Endothelial cell (in vitro differentiated cells): ENCODE measurements at regions not wholly inside any gene's neighbourhood (a gene's known extent, or its start where the extent isn't known, plus 50 kb on each side); places are given as distances from the start of the nearest gene placed in this dataset.

Source experiments
- DNase-seq: peaks from one replicate; pipeline ENCODE4 v3.0.0; 2021; ENCODE audit warnings: low spot score
- H3K27ac Mint-ChIP-seq: one replicate; pipeline ENCODE4 v1.8.0; 2021; ENCODE audit warnings: mixed read lengths, inconsistent platforms; ENCODE audit not compliant: unreplicated experiment
- H3K27me3 Mint-ChIP-seq: one replicate; pipeline ENCODE4 v1.8.0; 2021; ENCODE audit warnings: mild to moderate bottlenecking, moderate library complexity, mixed read lengths, inconsistent platforms; ENCODE audit not compliant: unreplicated experiment
- H3K36me3 Mint-ChIP-seq: one replicate; pipeline ENCODE4 v1.8.0; 2021; ENCODE audit warnings: mild to moderate bottlenecking, low read depth, mixed read lengths, inconsistent platforms; ENCODE audit not compliant: unreplicated experiment
- H3K4me1 Mint-ChIP-seq: one replicate; pipeline ENCODE4 v1.8.0; 2021; ENCODE audit warnings: mild to moderate bottlenecking, mixed read lengths, inconsistent platforms; ENCODE audit not compliant: unreplicated experiment
- H3K4me3 Mint-ChIP-seq: one replicate; pipeline ENCODE4 v1.8.0; 2021; ENCODE audit warnings: mild to moderate bottlenecking, mixed read lengths, inconsistent platforms; ENCODE audit not compliant: unreplicated experiment
- H3K9me3 Mint-ChIP-seq: one replicate; pipeline ENCODE4 v1.8.0; 2021; ENCODE audit warnings: mixed read lengths, inconsistent platforms; ENCODE audit not compliant: unreplicated experiment
- CTCF ChIP-seq: fragments of 200-600 bp; sonication (generic); IDR thresholded peaks from one replicate; pipeline ENCODE4 v1.5.0; 2021; ENCODE audit warnings: antibody characterized with exemption; ENCODE audit not compliant: unreplicated experiment

DNA sequence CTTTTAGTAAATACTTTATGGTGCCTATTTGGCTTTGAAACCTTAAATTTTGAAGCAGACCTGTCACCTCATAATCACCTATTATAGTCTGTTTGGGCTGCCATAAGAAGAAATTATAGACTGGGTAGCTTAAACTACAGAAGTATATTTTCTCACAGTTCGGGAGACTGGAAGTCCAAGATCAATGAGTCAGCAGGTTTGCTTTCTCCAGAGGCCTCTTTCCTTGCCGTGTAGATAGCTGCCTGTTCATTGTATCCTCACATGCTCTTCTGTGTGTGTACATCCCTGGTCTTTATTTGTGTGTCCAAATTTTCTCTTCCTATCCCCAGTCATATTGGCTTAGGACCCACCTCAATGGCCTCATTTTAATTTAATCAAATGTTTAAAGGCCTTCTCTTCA is 518.2 kb downstream of the ADGRL2 start:
- no peak for TF ChIP-seq CTCF
- no peak for DNase-seq
- no peak overlapping the region for H3K27ac Mint-ChIP-seq
- H3K27me3 Mint-ChIP-seq = no peaks in the 10 kb centered on the region
- no peaks in the 10 kb centered on the region for H3K9me3 Mint-ChIP-seq
- H3K4me1 Mint-ChIP-seq = no peaks in the 10 kb centered on the region
- H3K36me3 Mint-ChIP-seq = no peaks in the 10 kb centered on the region
- no peak overlapping the region for H3K4me3 Mint-ChIP-seq

GRCh38 chr1:82318265-82318664 is 517.5 kb downstream of the ADGRL2 start:
- no peak for TF ChIP-seq CTCF
- no peak for DNase-seq
- Mint-ChIP-seq H3K27me3 (no peaks in the 10 kb centered on the region), H3K36me3 (no peaks in the 10 kb centered on the region), H3K27ac (no peak overlapping the region), H3K4me1 (no peaks in the 10 kb centered on the region), H3K9me3 (no peaks in the 10 kb centered on the region), H3K4me3 (no peak overlapping the region)

- no peak for TF ChIP-seq CTCF
- Mint-ChIP-seq H3K27me3 (no peaks in the 10 kb centered on the region), H3K9me3 (no peaks in the 10 kb centered on the region), H3K4me3 (no peak overlapping the region), H3K27ac (no peak overlapping the region), H3K36me3 (no peaks in the 10 kb centered on the region), H3K4me1 (no peaks in the 10 kb centered on the region)
- no peak for DNase-seq
Measured at GRCh38 chr1:82317671-82318070, 516.9 kb downstream of the ADGRL2 start.

GRCh38 chr1:82299656-82300055 is 498.9 kb downstream of the ADGRL2 start:
- H3K4me1 Mint-ChIP-seq = no peaks in the 10 kb centered on the region
- no peaks in the 10 kb centered on the region for H3K9me3 Mint-ChIP-seq
- no peak for DNase-seq
- no peaks in the 10 kb centered on the region for H3K36me3 Mint-ChIP-seq
- no peak overlapping the region for H3K4me3 Mint-ChIP-seq
- H3K27ac Mint-ChIP-seq = no peak overlapping the region
- TF ChIP-seq CTCF = no peak
- H3K27me3 Mint-ChIP-seq = no peaks in the 10 kb centered on the region

DNA sequence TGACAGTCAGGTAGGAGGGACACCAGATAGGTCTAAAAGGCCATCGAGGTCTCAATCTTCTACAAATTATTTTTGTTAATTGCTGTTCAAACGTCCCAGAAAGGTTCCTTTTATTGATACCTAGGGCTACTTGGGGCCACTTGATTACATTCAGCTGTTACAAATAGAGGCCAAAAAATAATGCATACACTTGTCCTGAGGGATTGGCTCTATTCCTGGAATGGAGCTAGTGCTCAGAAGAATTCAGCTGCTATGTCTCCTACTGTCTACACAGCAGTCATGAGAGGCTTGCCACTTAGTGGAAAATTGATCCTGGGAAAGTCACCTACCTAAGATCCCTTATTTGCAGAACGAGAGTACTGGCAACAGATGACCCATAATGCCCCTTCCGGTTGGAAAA is 498.3 kb downstream of the ADGRL2 start:
- no peak for DNase-seq
- no peak overlapping the region for H3K4me3 Mint-ChIP-seq
- no peak overlapping the region for H3K27ac Mint-ChIP-seq
- H3K36me3 Mint-ChIP-seq = no peaks in the 10 kb centered on the region
- no peaks in the 10 kb centered on the region for H3K9me3 Mint-ChIP-seq
- H3K4me1 Mint-ChIP-seq = no peaks in the 10 kb centered on the region
- no peak for TF ChIP-seq CTCF
- H3K27me3 Mint-ChIP-seq = no peaks in the 10 kb centered on the region
